Stimulated activated CD8-positive, alpha-beta memory T cell treated with anti-CD3 and anti-CD28 coated beads, Interleukin-7, amount 100 ng/mL, for 24 hours (primary cell): ENCODE measurements at regions not wholly inside any gene's neighbourhood (a gene's known extent, or its start where the extent isn't known, plus 50 kb on each side); places are given as distances from the start of the nearest gene placed in this dataset.

Experiments
- DNase-seq: peaks from one replicate; pipeline ENCODE4 v3.0.0-alpha.2; 2020; ENCODE audit warnings: low read depth

- no peak for DNase-seq
Measured at GRCh38 chr2:21253311-21254027, 129.7 kb downstream of the TDRD15 start.

GRCh38 chr2:21254170-21254965 is 130.6 kb downstream of the TDRD15 start:
- no peak for DNase-seq

- no peak for DNase-seq
Measured at GRCh38 chr2:21256006-21256405, 132.2 kb downstream of the TDRD15 start.

- DNase-seq, result no peak
Measured at GRCh38 chr2:21257621-21258020, 133.9 kb downstream of the TDRD15 start.

GRCh38 chr2:21258082-21258481 is 134.3 kb downstream of the TDRD15 start:
- no peak for DNase-seq

- DNase-seq, result no peak
Measured at GRCh38 chr2:21260311-21260710, 136.5 kb downstream of the TDRD15 start.

GRCh38 chr2:21261591-21261990 is 137.8 kb downstream of the TDRD15 start:
- DNase-seq, result no peak

- no peak for DNase-seq
Measured at GRCh38 chr2:21262426-21262940, 138.7 kb downstream of the TDRD15 start.

- DNase-seq, result no peak
Measured at GRCh38 chr2:21263622-21264021, 139.9 kb downstream of the TDRD15 start.

GRCh38 chr2:21265752-21266151 is 142.0 kb downstream of the TDRD15 start:
- no peak for DNase-seq

- no peak for DNase-seq
Measured at GRCh38 chr2:21267232-21267835, 143.6 kb downstream of the TDRD15 start.

GRCh38 chr2:21268197-21268877 is 144.6 kb downstream of the TDRD15 start:
- DNase-seq, result no peak

GRCh38 chr2:21268878-21269224 is 145.1 kb downstream of the TDRD15 start:
- no peak for DNase-seq

- DNase-seq, result no peak
Measured at GRCh38 chr2:21269382-21269781, 145.6 kb downstream of the TDRD15 start.

- DNase-seq, result no peak
Measured at GRCh38 chr2:21270083-21270491, 146.3 kb downstream of the TDRD15 start.

GRCh38 chr2:21270708-21271122 is 146.9 kb downstream of the TDRD15 start:
- no peak for DNase-seq

GRCh38 chr2:21276163-21276562 is 152.4 kb downstream of the TDRD15 start:
- no peak for DNase-seq

GRCh38 chr2:21277068-21278056 is 153.6 kb downstream of the TDRD15 start:
- no peak for DNase-seq

- DNase-seq, result no peak
Measured at GRCh38 chr2:21279525-21279924, 155.8 kb downstream of the TDRD15 start.

GRCh38 chr2:21280793-21281192 is 157.0 kb downstream of the TDRD15 start:
- DNase-seq, result no peak

GRCh38 chr2:21281384-21281783 is 157.6 kb downstream of the TDRD15 start:
- no peak for DNase-seq
